SH-SY5Y (cell line): ENCODE measurements at regions not wholly inside any gene's neighbourhood (a gene's known extent, or its start where the extent isn't known, plus 50 kb on each side); places are given as distances from the start of the nearest gene placed in this dataset.

Experiments
- GATA2 ChIP-seq: IDR thresholded peaks from 2 replicates; pipeline ENCODE4 v1.6.1; 2011; ENCODE audit warnings: mild to moderate bottlenecking, low read depth, low read length
- GATA3 ChIP-seq: IDR thresholded peaks from 2 replicates; pipeline ENCODE4 v1.6.1; 2011; ENCODE audit warnings: low read depth, mild to moderate bottlenecking, low read length, moderate library complexity

- no peak for TF ChIP-seq GATA2
- no peak for TF ChIP-seq GATA3
These were observed 297.5 kb downstream of the AGTPBP1 start for GRCh38 chr9:85444243-85444642.
